WTC11 (cell line): ENCODE measurements at regions not wholly inside any gene's neighbourhood (a gene's known extent, or its start where the extent isn't known, plus 50 kb on each side); places are given as distances from the start of the nearest gene placed in this dataset.

Source experiments
- ATAC-seq: fragments of 200-7000 bp; cut with Tn5 transposase; 2 replicates; pipeline ENCODE4 v1.10.0; 2021; ENCODE audit warnings: mild to moderate bottlenecking, moderate library complexity
- CTCF ChIA-PET: fragments of 300-600 bp; sonication (Branson Sonifier 250); formaldehyde crosslinking; loops from one replicate; lab custom pipeline; 2021; ENCODE audit warnings: antibody characterized with exemption; lab: Charles Lee
- POLR2A ChIA-PET: fragments of 350-600 bp; sonication (Branson Sonifier 250); formaldehyde crosslinking; loops from one replicate; lab custom pipeline; 2021; ENCODE audit warnings: antibody characterized with exemption; lab: Charles Lee
- DNase-seq: peaks from one replicate; pipeline ENCODE4 v3.0.0; 2021; ENCODE audit warnings: low spot score
- H3K27ac Mint-ChIP-seq: 2 replicates; pipeline ENCODE4 v1.8.0; 2021; ENCODE audit warnings: mixed read lengths
- H3K27me3 Mint-ChIP-seq: 2 replicates; pipeline ENCODE4 v1.8.0; 2021; ENCODE audit warnings: low read depth, mild to moderate bottlenecking, moderate library complexity, mixed read lengths
- H3K36me3 Mint-ChIP-seq: 2 replicates; pipeline ENCODE4 v1.8.0; 2021; ENCODE audit warnings: mixed read lengths
- H3K4me1 Mint-ChIP-seq: 2 replicates; pipeline ENCODE4 v1.8.0; 2022; ENCODE audit warnings: mixed read lengths
- H3K4me3 Mint-ChIP-seq: 2 replicates; pipeline ENCODE4 v1.8.0; 2021; ENCODE audit warnings: mild to moderate bottlenecking, moderate library complexity, mixed read lengths
- H3K9me3 Mint-ChIP-seq: 2 replicates; pipeline ENCODE4 v1.8.0; 2021; ENCODE audit warnings: mixed read lengths
- ATF6 ChIP-seq: sonication (generic); formaldehyde crosslinking; IDR thresholded peaks from 2 replicates; pipeline ENCODE4 v1.8.1; 2023; ENCODE audit warnings: mild to moderate bottlenecking, missing genetic modification reagents
- FOXK1 ChIP-seq: sonication (generic); formaldehyde crosslinking; IDR thresholded peaks from 2 replicates; pipeline ENCODE4 v1.8.0; 2022; ENCODE audit warnings: mild to moderate bottlenecking, moderate library complexity, missing genetic modification reagents
- GABPB1 ChIP-seq: sonication (generic); formaldehyde crosslinking; IDR thresholded peaks from 2 replicates; pipeline ENCODE4 v1.8.1; 2023; ENCODE audit warnings: mild to moderate bottlenecking, missing genetic modification reagents
- IRF1 ChIP-seq: sonication (generic); formaldehyde crosslinking; IDR thresholded peaks from 2 replicates; pipeline ENCODE4 v1.8.0; 2023; ENCODE audit warnings: missing genetic modification reagents
- JAZF1 ChIP-seq: fragments of 250-450 bp; sonication (Bioruptor Pico); IDR thresholded peaks from 2 replicates; pipeline ENCODE4 v1.9.0; 2021; ENCODE audit warnings: moderate library complexity, mild to moderate bottlenecking, inconsistent platforms
- NFYB ChIP-seq: sonication (generic); formaldehyde crosslinking; conservative IDR thresholded peaks from 2 replicates; pipeline ENCODE4 v1.8.0; 2022; ENCODE audit warnings: low read depth, missing genetic modification reagents
- NR1H2 ChIP-seq: sonication (generic); formaldehyde crosslinking; IDR thresholded peaks from 2 replicates; pipeline ENCODE4 v1.9.0; 2021; ENCODE audit warnings: mild to moderate bottlenecking, moderate library complexity, missing genetic modification reagents
- TP53 ChIP-seq: sonication (generic); formaldehyde crosslinking; IDR thresholded peaks from 2 replicates; pipeline ENCODE4 v1.8.1; 2023; ENCODE audit warnings: mild to moderate bottlenecking, missing genetic modification reagents
- ZNF416 ChIP-seq: fragments of 250-450 bp; sonication (Bioruptor Pico); IDR thresholded peaks from 2 replicates; pipeline ENCODE4 v1.9.0; 2021; ENCODE audit warnings: mild to moderate bottlenecking, inconsistent platforms
- TF ChIP-seq, protein P1 (sequence below): sonication (generic); formaldehyde crosslinking; IDR thresholded peaks from 2 replicates; pipeline ENCODE4 v1.8.1; 2023; ENCODE audit warnings: mild to moderate bottlenecking, missing genetic modification reagents, moderate library complexity
- TF ChIP-seq, protein P2 (sequence below): fragments of 250-450 bp; sonication (Bioruptor Pico); IDR thresholded peaks from 2 replicates; pipeline ENCODE4 v1.8.0; 2021; ENCODE audit warnings: mild to moderate bottlenecking
- TF ChIP-seq, protein P3 (sequence below): sonication (generic); formaldehyde crosslinking; IDR thresholded peaks from 2 replicates; pipeline ENCODE4 v1.8.1; 2022; ENCODE audit warnings: mild to moderate bottlenecking, moderate library complexity, missing genetic modification reagents
- TF ChIP-seq, protein P4 (sequence below): fragments of 250-450 bp; sonication (Bioruptor Pico); IDR thresholded peaks from 2 replicates; pipeline ENCODE4 v1.9.0; 2021; ENCODE audit warnings: mild to moderate bottlenecking, borderline replicate concordance
- TF ChIP-seq, protein P5 (sequence below): fragments of 250-450 bp; sonication (Bioruptor Pico); IDR thresholded peaks from 2 replicates; pipeline ENCODE4 v1.9.0; 2021; ENCODE audit warnings: moderate library complexity, mild to moderate bottlenecking, inconsistent platforms, borderline replicate concordance

DNA sequence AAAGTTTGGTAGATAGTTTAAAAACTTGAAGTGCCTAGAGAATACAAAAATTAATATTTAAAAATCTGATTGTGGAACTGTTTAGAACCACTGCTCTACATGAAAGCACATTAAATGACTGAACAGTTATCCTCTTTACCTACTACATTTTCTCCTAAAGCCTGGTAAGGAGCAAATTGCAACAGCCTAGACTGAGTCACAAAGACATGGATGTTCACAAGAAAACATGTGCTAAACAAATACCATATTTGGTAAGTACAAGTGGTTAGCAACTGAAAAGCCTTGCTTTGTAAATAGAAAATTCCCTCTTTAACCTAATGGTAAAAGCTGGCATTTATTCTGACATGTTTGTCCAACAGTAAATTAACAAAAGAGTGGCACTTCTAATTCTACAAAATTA is 203.1 kb downstream of the FBXO8 start (continued):
- TF ChIP-seq, protein P1, sequence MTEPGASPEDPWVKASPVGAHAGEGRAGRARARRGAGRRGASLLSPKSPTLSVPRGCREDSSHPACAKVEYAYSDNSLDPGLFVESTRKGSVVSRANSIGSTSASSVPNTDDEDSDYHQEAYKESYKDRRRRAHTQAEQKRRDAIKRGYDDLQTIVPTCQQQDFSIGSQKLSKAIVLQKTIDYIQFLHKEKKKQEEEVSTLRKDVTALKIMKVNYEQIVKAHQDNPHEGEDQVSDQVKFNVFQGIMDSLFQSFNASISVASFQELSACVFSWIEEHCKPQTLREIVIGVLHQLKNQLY (CRISPR knock-in tag), result no peak
- TF ChIP-seq TP53 (CRISPR knock-in tag), result no peak
- no peak for TF ChIP-seq ATF6
- TF ChIP-seq, protein P2, sequence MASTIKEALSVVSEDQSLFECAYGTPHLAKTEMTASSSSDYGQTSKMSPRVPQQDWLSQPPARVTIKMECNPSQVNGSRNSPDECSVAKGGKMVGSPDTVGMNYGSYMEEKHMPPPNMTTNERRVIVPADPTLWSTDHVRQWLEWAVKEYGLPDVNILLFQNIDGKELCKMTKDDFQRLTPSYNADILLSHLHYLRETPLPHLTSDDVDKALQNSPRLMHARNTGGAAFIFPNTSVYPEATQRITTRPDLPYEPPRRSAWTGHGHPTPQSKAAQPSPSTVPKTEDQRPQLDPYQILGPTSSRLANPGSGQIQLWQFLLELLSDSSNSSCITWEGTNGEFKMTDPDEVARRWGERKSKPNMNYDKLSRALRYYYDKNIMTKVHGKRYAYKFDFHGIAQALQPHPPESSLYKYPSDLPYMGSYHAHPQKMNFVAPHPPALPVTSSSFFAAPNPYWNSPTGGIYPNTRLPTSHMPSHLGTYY (CRISPR knock-in tag), result no peak

DNA sequence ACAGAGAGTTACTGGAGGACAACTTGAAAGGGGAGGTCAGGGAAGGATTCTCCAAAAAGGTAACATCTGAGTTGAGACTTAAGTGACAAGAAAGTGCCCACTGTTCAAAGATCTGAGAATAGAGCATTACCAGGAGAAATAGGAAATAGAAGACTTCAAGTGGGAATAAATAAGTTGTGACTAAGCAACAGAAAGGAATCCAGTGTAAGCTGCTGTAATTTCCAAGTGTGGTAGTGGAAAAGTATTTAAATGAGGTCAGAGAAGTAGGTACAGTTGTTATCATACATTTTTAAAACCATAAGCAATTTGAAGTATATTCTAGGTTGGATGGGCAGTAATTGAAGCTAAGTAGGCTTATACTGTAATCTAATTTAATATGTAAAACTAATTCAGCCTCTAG is 211.9 kb downstream of the FBXO8 start:
- ChIA-PET CTCF (no interaction called here), POLR2A (no interaction called here)
- H3K27ac Mint-ChIP-seq, result no peak overlapping the region
- TF ChIP-seq GABPB1 (CRISPR knock-in tag), result no peak
- no peak for TF ChIP-seq IRF1 (CRISPR knock-in tag)
- TF ChIP-seq ZNF416 (CRISPR knock-in tag), result no peak
- TF ChIP-seq FOXK1 (CRISPR knock-in tag), result no peak
- TF ChIP-seq NFYB (CRISPR knock-in tag), result no peak
- TF ChIP-seq, protein P3, sequence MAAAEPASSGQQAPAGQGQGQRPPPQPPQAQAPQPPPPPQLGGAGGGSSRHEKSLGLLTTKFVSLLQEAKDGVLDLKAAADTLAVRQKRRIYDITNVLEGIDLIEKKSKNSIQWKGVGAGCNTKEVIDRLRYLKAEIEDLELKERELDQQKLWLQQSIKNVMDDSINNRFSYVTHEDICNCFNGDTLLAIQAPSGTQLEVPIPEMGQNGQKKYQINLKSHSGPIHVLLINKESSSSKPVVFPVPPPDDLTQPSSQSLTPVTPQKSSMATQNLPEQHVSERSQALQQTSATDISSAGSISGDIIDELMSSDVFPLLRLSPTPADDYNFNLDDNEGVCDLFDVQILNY (CRISPR knock-in tag), result no peak
- no peaks in the 10 kb centered on the region for H3K9me3 Mint-ChIP-seq
- H3K4me1 Mint-ChIP-seq, result 0 out of 2 replicates have a peak, but pooled peaks cover 3% of the 10 kb centered on the region
- H3K4me3 Mint-ChIP-seq, result no peak overlapping the region
- no peak for ATAC-seq
- no peaks in the 10 kb centered on the region for H3K36me3 Mint-ChIP-seq
- no peaks in the 10 kb centered on the region; the same call in 1 of the 2 replicates for H3K27me3 Mint-ChIP-seq
- no peak for DNase-seq

DNA sequence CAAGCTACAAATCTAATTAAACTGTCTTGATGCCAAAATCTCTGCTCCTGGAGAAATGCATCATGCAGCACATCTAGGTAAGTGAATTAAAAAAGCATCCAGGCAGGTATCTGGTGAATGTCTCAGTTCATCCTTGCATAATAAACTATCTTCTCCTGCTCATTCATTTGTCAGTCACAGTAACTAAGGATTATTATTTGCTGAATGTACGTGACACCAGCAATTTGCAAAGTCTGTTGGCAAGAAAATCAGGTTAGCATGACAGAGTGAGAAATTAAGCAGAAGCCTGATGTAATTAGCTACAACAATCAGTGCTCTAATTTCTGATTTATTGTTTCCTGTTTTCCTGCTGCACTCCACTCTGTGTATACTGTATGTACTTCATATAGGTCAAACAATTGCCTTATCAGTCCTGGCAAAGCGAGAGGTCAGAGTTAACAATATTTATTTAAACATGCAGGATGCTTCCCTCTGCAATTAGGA is 213.6 kb downstream of the FBXO8 start:
- TF ChIP-seq, protein P2 (CRISPR knock-in tag), result no peak
- TF ChIP-seq, protein P4, sequence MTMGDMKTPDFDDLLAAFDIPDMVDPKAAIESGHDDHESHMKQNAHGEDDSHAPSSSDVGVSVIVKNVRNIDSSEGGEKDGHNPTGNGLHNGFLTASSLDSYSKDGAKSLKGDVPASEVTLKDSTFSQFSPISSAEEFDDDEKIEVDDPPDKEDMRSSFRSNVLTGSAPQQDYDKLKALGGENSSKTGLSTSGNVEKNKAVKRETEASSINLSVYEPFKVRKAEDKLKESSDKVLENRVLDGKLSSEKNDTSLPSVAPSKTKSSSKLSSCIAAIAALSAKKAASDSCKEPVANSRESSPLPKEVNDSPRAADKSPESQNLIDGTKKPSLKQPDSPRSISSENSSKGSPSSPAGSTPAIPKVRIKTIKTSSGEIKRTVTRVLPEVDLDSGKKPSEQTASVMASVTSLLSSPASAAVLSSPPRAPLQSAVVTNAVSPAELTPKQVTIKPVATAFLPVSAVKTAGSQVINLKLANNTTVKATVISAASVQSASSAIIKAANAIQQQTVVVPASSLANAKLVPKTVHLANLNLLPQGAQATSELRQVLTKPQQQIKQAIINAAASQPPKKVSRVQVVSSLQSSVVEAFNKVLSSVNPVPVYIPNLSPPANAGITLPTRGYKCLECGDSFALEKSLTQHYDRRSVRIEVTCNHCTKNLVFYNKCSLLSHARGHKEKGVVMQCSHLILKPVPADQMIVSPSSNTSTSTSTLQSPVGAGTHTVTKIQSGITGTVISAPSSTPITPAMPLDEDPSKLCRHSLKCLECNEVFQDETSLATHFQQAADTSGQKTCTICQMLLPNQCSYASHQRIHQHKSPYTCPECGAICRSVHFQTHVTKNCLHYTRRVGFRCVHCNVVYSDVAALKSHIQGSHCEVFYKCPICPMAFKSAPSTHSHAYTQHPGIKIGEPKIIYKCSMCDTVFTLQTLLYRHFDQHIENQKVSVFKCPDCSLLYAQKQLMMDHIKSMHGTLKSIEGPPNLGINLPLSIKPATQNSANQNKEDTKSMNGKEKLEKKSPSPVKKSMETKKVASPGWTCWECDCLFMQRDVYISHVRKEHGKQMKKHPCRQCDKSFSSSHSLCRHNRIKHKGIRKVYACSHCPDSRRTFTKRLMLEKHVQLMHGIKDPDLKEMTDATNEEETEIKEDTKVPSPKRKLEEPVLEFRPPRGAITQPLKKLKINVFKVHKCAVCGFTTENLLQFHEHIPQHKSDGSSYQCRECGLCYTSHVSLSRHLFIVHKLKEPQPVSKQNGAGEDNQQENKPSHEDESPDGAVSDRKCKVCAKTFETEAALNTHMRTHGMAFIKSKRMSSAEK (CRISPR knock-in tag), result no peak
- TF ChIP-seq JAZF1 (no peak), NR1H2 (CRISPR knock-in tag) (no peak)
- TF ChIP-seq, protein P5, sequence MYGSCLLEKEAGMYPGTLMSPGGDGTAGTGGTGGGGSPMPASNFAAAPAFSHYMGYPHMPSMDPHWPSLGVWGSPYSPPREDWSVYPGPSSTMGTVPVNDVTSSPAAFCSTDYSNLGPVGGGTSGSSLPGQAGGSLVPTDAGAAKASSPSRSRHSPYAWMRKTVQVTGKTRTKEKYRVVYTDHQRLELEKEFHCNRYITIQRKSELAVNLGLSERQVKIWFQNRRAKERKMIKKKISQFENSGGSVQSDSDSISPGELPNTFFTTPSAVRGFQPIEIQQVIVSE, result no peak
- no peak for DNase-seq
- no peak for ATAC-seq
- ChIA-PET POLR2A (no interaction called here), CTCF (no interaction called here)
- H3K27ac Mint-ChIP-seq, result no peak overlapping the region
- H3K4me3 Mint-ChIP-seq, result no peak overlapping the region
- no peaks in the 10 kb centered on the region; the same call in 1 of the 2 replicates for H3K27me3 Mint-ChIP-seq
- H3K4me1 Mint-ChIP-seq, result 0 out of 2 replicates have a peak, but pooled peaks cover 3% of the 10 kb centered on the region
- no peaks in the 10 kb centered on the region for H3K9me3 Mint-ChIP-seq
- no peaks in the 10 kb centered on the region for H3K36me3 Mint-ChIP-seq
